K562 (cell line): ENCODE measurements at regions not wholly inside any gene's neighbourhood (a gene's known extent, or its start where the extent isn't known, plus 50 kb on each side); places are given as distances from the start of the nearest gene placed in this dataset.

Source experiments
- ATAC-seq: fragments of 200-7000 bp; cut with Tn5 transposase; 3 replicates; pipeline ENCODE4 v1.9.1; 2020; ENCODE audit warnings: moderate library complexity
- BruUV-seq: library from RNA; stranded (reverse); fragments of 400-500 nt; replicated peaks from 2 replicates; lab custom pipeline; 2021; lab: Mats Ljungman, UMichigan
- CTCF ChIA-PET: fragments of 300-600 bp; formaldehyde crosslinking; extraction: SDS; loops from one replicate; lab custom pipeline; 2021; ENCODE audit warnings: low intra/inter-chr PET ratio; lab: Yijun Ruan, JAX
- POLR2A ChIA-PET: fragments of 300-600, 350-650 bp; sonication (Branson Sonifier 250); formaldehyde crosslinking; extraction: SDS; loops from one replicate; lab custom pipeline; 2021; ENCODE audit warnings: antibody characterized with exemption, inconsistent platforms; lab: Yijun Ruan, JAX
- DNase-seq, 4 experiments: peaks; one replicate each; pipeline versions ENCODE4 v3.0.0 to v3.0.0-alpha.2; 2011 to 2018; ENCODE audit warnings: low spot score in 3 of 4, mixed read lengths in 3 of 4; ENCODE audit errors: extremely low read depth in 1 of 4
- FAIRE-seq: peaks from 2 replicates; lab custom pipeline; 2011; peaks lifted over from hg19 to GRCh38; lab: Jason Lieb, UNC
- H2AFZ ChIP-seq: 2 replicates; pipeline ENCODE4 v1.6.0; 2011; ENCODE audit warnings: low read depth, low read length, control low read depth, inconsistent platforms
- H3K27ac ChIP-seq: fragments of 200-600 bp; 3 replicates; pipeline ENCODE4 v1.8.0; 2011; ENCODE audit warnings: low read depth, mild to moderate bottlenecking, control low read depth, inconsistent platforms, low read length, moderate library complexity, mixed read lengths; ENCODE audit errors: extremely low read depth
- H3K27me3 ChIP-seq, 2 experiments: fragments of 300-600 bp in 1 of 2; 2 replicates in 1 of 2; 3 replicates in 1 of 2; pipeline versions ENCODE4 v1.6.0 to v1.8.0; 2011; ENCODE audit warnings: inconsistent platforms in 2 of 2, low read length in 2 of 2, mild to moderate bottlenecking in 1 of 2, mixed read lengths in 1 of 2, moderate library complexity in 1 of 2; ENCODE audit not compliant: control insufficient read depth in 2 of 2, insufficient read depth in 2 of 2
- H3K36me3 ChIP-seq: fragments of 300-600 bp; 3 replicates; pipeline ENCODE4 v1.8.0; 2011; ENCODE audit warnings: mild to moderate bottlenecking, low read length, inconsistent platforms; ENCODE audit not compliant: control insufficient read depth, insufficient read depth
- H3K4me1 ChIP-seq, 2 experiments: fragments of 200-600 bp in 1 of 2; replicated peaks in 1 of 2; 2 replicates in 1 of 2; 3 replicates in 1 of 2; pipeline versions ENCODE4 v1.5.1 to v1.8.0; 2011; ENCODE audit warnings: inconsistent platforms in 2 of 2, low read length in 2 of 2, mild to moderate bottlenecking in 1 of 2, mixed read lengths in 1 of 2, moderate library complexity in 1 of 2; ENCODE audit not compliant: control insufficient read depth in 2 of 2, insufficient read depth in 2 of 2
- H3K4me2 ChIP-seq: 2 replicates; pipeline ENCODE4 v1.6.1; 2011; ENCODE audit warnings: low read length, control low read depth, inconsistent platforms, mixed read lengths; ENCODE audit not compliant: insufficient read depth
- H3K4me3 ChIP-seq: fragments of 200-600 bp; sonication (generic), shearing (Covaris generic); 2 replicates; pipeline ENCODE4 v1.5.1; 2016; ENCODE audit warnings: control low read depth, inconsistent platforms
- H3K79me2 ChIP-seq: fragments of 200-600 bp; 3 replicates; pipeline ENCODE4 v1.8.0; 2011; ENCODE audit warnings: low read length, inconsistent platforms; ENCODE audit not compliant: control insufficient read depth, insufficient read depth
- H3K9ac ChIP-seq, 2 experiments: 2 replicates each; pipeline versions ENCODE4 v1.6.0 to v1.6.1; 2011; ENCODE audit warnings: low read depth in 2 of 2, low read length in 2 of 2, control low read depth in 1 of 2, inconsistent platforms in 1 of 2, mild to moderate bottlenecking in 1 of 2, mixed read lengths in 1 of 2; ENCODE audit not compliant: insufficient read depth in 1 of 2
- H3K9me1 ChIP-seq: one replicate; pipeline ENCODE4 v1.6.0; 2011; ENCODE audit warnings: inconsistent platforms, mild to moderate bottlenecking, low read length, moderate library complexity; ENCODE audit not compliant: control insufficient read depth, insufficient read depth
- H3K9me3 ChIP-seq: replicated peaks from 2 replicates; pipeline ENCODE4 v1.5.1; 2011; ENCODE audit warnings: low read depth, low read length, inconsistent platforms; ENCODE audit not compliant: control insufficient read depth, insufficient read depth
- H4K20me1 ChIP-seq: replicated peaks from 2 replicates; pipeline ENCODE4 v1.6.1; 2011; ENCODE audit warnings: low read length, inconsistent platforms, mixed read lengths; ENCODE audit not compliant: control insufficient read depth, insufficient read depth
- BRD4 ChIP-seq: fragments of 200-600 bp; sonication (generic); IDR thresholded peaks from 2 replicates; pipeline ENCODE4 v1.6.1; 2017; ENCODE audit warnings: inconsistent platforms
- C11orf30 ChIP-seq: fragments of 450-650 bp; IDR thresholded peaks from 2 replicates; pipeline ENCODE4 v1.6.1; 2016; ENCODE audit warnings: low read depth, mild to moderate bottlenecking
- HDAC3 ChIP-seq: fragments of 450-650 bp; IDR thresholded peaks from 2 replicates; pipeline ENCODE4 v1.6.1; 2018; ENCODE audit warnings: borderline replicate concordance, mild to moderate bottlenecking, moderate library complexity; ENCODE audit not compliant: partially characterized antibody
- HDGF ChIP-seq: fragments of 450-650 bp; IDR thresholded peaks from 2 replicates; pipeline ENCODE4 v1.6.1; 2016
- HNRNPLL ChIP-seq: fragments of 200-400 bp; formaldehyde crosslinking; IDR thresholded peaks from 2 replicates; pipeline ENCODE4 v1.6.1; 2017; ENCODE audit warnings: low read length, low read depth, mild to moderate bottlenecking; ENCODE audit not compliant: poor library complexity, severe bottlenecking
- LARP7 ChIP-seq: fragments of 450-650 bp; IDR thresholded peaks from 2 replicates; pipeline ENCODE4 v1.6.1; 2016
- MECOM ChIP-seq: fragments of 250-450 bp; sonication (Bioruptor Pico); IDR thresholded peaks from 2 replicates; pipeline ENCODE4 v1.8.0; 2022; ENCODE audit warnings: inconsistent platforms
- PYGO2 ChIP-seq: fragments of 450-650 bp; IDR thresholded peaks from 2 replicates; pipeline ENCODE4 v1.6.1; 2016; ENCODE audit warnings: mild to moderate bottlenecking, missing genetic modification characterization, moderate library complexity, missing compliant biosample characterization
- ZFP36 ChIP-seq: fragments of 150-350 bp; IDR thresholded peaks from 2 replicates; pipeline ENCODE4 v1.6.1; 2018; ENCODE audit warnings: low read length, low read depth; ENCODE audit not compliant: partially characterized antibody
- ZNF316 ChIP-seq: fragments of 450-650 bp; IDR thresholded peaks from 2 replicates; pipeline ENCODE4 v1.6.1; 2016
- ZNF384 ChIP-seq: IDR thresholded peaks from 2 replicates; pipeline ENCODE4 v1.6.1; 2012; ENCODE audit warnings: low read depth, low read length, improper control_type of control experiment
- ZNF764 ChIP-seq: fragments of 250-450 bp; sonication (Bioruptor Pico); IDR thresholded peaks from 2 replicates; pipeline ENCODE4 v1.4.0; 2020; ENCODE audit warnings: low read depth, mild to moderate bottlenecking, moderate library complexity
- in situ Hi-C: fragments of 300-500 bp; cut with MboI; formaldehyde crosslinking; loops from 4 replicates; pipeline ENCODE4 v1.15.0; 2018; ENCODE audit warnings: inconsistent platforms, mixed read lengths
- intact Hi-C: fragments of 100-400 bp; cut with micrococcal nuclease; formaldehyde crosslinking; loops from 2 replicates; pipeline ENCODE4 v1.14.2; 2022

DNA sequence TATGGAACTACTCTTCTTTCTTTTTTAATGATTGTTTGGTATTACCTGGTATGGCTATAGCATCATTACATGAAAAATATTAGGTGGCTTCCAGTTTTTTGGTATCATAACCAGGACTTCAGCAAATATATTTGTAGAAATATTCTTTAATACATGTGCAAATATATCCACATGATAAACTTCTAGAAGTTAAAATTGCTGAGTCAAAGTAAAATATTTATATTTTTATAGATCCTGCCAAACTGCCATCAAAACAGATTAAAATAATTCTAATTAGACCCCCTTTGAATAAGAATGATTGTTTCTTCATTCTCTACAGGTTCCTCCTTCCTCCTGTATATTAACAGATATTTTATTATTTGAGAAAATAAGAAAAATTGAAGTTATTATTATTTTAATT, 708.5 kb upstream of the INTU start:
- intact Hi-C loops = no loop called here
- H3K9me3 ChIP-seq = peaks cover 12% of the 10 kb centered on the region
- no peaks in the 10 kb centered on the region for H3K27me3 ChIP-seq
- no peak overlapping the region for H3K9ac ChIP-seq
- no peak overlapping the region for H2AFZ ChIP-seq
- TF ChIP-seq C11orf30 = peak; percentile 59
- TF ChIP-seq HDGF = no peak
- no peak for TF ChIP-seq ZNF764
- peak; percentile 86 for TF ChIP-seq ZNF316
- no peak for TF ChIP-seq PYGO2
- TF ChIP-seq MECOM (CRISPR knock-in tag) = no peak
- no peak for TF ChIP-seq HNRNPLL
- TF ChIP-seq ZFP36 = no peak
- no peak for TF ChIP-seq ZNF384
- no peak for TF ChIP-seq HDAC3
- TF ChIP-seq BRD4 = no peak
- TF ChIP-seq LARP7 = no peak
- TF ChIP-seq, all 486 proteins: peak for 2
- no TSS peak for BruUV-seq
- peaks cover 23% of the 10 kb centered on the region; the same call in 2 of the 3 replicates for H3K36me3 ChIP-seq
- no peak overlapping the region for H3K27ac ChIP-seq
- H3K4me1 ChIP-seq = no peaks in the 10 kb centered on the region
- no peak overlapping the region for H3K4me2 ChIP-seq
- H4K20me1 ChIP-seq = no peaks in the 10 kb centered on the region
- DNase-seq (no peak), ATAC-seq (no peak), FAIRE-seq (no peak)
- POLR2A ChIA-PET = no interaction called here
- H3K9me1 ChIP-seq = no peaks in the 10 kb centered on the region
- H3K79me2 ChIP-seq = peaks cover 62% of the 10 kb centered on the region
- CTCF ChIA-PET = interaction anchor here (0.6 kb wide), 1 partner anchor 130 kb away, joined by 3 read pairs; no protein-coding TSS in a partner anchor
- H3K4me3 ChIP-seq = no peak overlapping the region
- in situ Hi-C loops = no loop called here
